Left renal pelvis (tissue), 4 donors: ENCODE measurements at regions not wholly inside any gene's neighbourhood (a gene's known extent, or its start where the extent isn't known, plus 50 kb on each side); places are given as distances from the start of the nearest gene placed in this dataset.
A peak's percentile ranks its signal among the peaks of the same experiment; 100 is the strongest.
"Not testable (repeated sequence)": the region's sequence is repeated elsewhere in the genome, so short reads cannot be mapped to it uniquely, and the experiment has no call there.

Experiments used
- DNase-seq, 4 donors: peaks; one replicate each; pipeline ENCODE4 v3.0.0-alpha.2; 2013; ENCODE audit warnings: low read depth in 4 of 4, low spot score in 3 of 4

- not testable (repeated sequence) for DNase-seq
These were observed 110.0 kb upstream of the ANKRD30BL start for GRCh38 chr2:132271794-132272193.

- no peak for DNase-seq
These were observed 111.0 kb upstream of the ANKRD30BL start for GRCh38 chr2:132272713-132273112.

DNA sequence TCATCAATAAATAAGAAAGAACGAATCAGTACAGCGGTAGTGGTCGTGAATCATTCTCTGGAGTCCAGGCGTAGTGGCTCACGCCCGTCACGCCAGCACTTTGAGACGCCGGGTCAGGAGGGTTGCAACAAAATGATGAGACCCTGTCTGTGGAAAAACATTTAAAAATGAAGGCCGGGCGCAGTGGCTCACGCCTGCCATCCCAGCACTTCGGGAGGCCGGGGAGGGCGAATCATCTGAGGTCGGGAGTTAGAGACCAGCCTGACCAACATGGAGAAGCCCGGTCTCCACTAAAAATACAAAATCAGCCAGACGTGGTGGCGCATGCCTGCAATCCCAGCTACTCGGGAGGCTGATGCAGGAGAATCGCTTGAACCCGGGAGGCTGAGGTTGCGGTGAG, 111.8 kb upstream of the ANKRD30BL start:
- not testable (repeated sequence) for DNase-seq

DNA sequence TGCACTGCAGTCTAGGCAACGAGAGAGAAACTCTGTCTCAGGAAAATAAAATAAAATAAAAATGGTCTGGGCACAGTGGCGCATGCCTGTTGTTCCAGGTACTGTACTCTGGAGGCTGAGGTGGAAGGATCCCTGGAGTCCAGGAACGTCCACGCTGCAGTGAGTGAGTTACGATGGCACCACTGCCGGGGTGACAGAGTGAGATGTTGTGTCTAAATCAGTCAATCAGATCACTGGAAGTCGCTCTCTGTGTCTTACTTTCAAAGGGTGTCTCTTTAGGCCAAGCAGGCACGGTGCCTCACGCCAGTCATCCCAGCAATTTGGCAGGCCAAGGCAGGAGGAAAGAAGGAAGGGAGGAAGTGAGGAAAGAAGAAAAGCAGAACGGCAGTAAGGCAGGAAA, 112.2 kb upstream of the ANKRD30BL start:
- DNase-seq = no peak

DNA sequence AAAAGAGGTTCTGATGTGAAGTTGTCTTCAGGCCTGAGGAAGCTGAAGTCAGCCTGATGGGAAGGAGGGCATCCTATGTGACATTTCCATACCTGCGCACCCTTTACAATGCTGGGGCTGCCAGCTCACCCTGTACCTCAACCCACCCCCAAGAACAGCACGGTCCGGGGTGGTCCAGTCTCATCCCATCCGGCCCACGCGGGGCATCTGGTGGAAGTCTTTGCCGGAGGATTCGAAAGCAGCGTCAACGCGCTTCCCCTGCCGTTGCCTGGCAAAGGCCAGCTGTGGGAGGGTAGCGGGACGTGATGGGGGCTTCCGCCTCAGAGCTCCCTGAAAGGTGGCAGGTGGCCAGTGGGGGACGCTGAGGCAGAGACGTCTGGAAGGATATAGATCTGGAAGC, 113.6 kb upstream of the ANKRD30BL start:
- DNase-seq = no peak

DNA sequence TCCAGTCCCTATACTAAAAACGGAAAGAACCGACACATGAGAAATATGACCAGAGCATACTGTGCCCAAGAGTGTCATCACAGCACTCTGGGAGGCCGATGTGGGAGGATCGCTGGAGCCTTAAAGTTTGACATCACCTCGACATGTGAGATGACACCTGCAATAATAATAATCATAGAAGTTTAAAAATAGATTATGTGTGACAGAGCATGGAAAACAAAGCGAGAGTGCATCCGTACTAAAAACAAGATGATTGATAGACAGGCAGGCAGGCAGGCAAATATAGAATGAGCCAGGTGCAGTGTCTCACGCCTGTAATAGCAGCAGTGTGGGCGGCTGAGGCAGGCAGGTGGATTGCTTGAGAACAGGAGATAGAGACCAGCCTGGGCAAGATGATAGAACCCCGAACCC, 114.8 kb upstream of the ANKRD30BL start:
- DNase-seq = no peak

GRCh38 chr2:132278267-132278666, 116.5 kb upstream of the ANKRD30BL start:
- DNase-seq = no peak

DNA sequence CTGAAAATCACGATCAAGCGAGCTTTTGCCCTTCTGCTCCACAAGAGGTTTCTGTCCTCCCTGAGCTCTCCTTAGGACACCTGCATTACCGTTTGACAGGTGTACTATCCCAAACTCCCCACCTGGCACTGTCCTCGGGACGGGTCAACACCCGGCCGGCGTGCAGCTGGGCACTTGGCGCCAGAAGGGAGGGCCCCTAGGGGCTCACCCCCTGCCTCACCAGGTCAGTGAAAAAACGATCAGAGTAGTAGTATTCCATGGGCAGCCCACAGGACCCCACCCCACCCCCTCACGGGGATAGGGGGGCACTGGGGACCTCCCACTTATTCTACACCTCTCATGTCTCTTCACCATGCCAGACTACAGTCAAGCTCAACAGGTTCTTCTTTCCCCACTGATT, 117.6 kb upstream of the ANKRD30BL start:
- DNase-seq = no peak

- DNase-seq = no peak
These were observed 118.3 kb upstream of the ANKRD30BL start for GRCh38 chr2:132279930-132280615.

GRCh38 chr2:132280912-132281311, 119.2 kb upstream of the ANKRD30BL start:
- DNase-seq = no peak

- not testable (repeated sequence) for DNase-seq
These were observed 120.4 kb upstream of the ANKRD30BL start for GRCh38 chr2:132282104-132282503.

DNA sequence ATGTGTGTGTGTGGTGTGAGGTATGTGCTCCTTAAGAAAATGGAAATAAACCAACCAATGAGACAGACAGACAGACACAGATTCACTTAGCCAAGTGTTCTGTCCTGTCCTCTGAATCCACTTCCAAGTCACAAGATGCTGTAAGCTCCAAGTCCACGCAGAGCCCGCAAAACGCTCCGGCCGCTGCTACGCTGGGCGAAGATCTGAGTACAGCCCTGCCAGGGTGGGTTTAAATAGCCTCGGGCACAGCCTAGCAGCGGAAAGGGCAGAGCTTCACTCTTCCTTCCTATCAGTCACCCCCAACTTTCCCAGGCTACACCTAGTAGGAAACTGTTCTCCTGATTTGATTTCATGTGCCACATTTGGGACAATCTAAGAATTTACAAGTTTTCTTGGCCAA, 121.2 kb upstream of the ANKRD30BL start:
- DNase-seq = no peak

- DNase-seq = not testable (repeated sequence)
These were observed 124.6 kb upstream of the ANKRD30BL start for GRCh38 chr2:132286289-132286911.

DNA sequence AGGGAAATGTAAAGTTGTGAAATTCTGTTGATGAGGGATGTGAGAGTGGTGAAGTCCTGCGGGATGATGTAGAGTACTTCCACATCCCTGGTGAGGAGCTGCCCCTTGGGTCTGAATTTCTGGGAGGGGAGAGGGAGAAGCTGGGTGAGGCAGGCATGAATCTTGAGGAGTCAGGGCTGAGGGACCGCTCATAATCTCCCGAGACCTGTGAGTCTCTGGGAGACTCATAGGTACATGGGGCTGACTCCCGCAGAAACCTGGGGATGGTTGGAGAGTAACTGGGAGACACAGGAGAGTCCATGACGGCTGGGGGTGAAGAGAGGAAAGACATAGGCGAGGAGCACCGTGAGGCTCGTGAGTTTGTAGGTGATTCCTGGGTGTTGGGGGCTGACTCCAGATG, 126.2 kb upstream of the ANKRD30BL start:
- DNase-seq = not testable (repeated sequence)

GRCh38 chr2:132289138-132289537, 127.4 kb upstream of the ANKRD30BL start:
- DNase-seq = not testable (repeated sequence)

- DNase-seq = not testable (repeated sequence)
These were observed 126.8 kb upstream of the GPR39 start for GRCh38 chr2:132289812-132290211.

GRCh38 chr2:132300592-132301378, 115.8 kb upstream of the GPR39 start:
- not testable (repeated sequence) for DNase-seq

DNA sequence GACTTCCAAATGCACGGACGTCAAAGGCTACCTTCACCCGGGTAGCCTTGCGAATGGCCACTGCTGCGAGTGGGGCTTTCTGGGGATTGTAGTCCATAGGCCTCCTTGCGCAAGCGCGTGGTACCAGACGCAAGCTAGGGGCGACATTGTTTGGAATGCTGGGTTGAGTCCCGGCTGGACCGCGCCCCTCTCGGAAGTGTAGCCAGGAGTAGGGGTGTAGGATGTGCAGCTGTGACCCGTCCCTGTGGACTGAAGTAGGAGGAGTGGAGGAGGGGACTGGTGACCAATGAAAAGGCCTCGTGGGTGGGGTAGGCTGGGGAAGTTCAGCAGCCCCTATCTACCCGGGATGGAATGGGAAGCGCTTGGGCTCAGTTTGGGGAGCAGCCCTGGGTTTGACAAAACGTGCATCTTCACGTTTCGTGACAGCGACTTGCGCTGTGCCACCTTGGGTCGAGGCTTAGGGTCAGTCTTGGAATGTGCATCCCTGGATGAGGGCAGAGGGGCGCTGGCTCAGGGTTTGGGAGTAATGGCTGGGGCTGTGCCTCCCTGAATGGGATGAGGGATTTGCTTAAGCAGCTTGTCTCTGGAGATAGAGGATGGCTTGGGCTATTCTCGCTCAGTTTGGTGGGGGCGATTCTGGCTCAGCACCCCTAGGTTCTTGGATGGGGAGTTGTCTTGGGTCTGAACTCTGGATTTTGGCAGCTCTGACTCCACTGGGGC, 111.8 kb upstream of the GPR39 start:
- peak; percentile 33 to 64 (median 56) for DNase-seq

DNA sequence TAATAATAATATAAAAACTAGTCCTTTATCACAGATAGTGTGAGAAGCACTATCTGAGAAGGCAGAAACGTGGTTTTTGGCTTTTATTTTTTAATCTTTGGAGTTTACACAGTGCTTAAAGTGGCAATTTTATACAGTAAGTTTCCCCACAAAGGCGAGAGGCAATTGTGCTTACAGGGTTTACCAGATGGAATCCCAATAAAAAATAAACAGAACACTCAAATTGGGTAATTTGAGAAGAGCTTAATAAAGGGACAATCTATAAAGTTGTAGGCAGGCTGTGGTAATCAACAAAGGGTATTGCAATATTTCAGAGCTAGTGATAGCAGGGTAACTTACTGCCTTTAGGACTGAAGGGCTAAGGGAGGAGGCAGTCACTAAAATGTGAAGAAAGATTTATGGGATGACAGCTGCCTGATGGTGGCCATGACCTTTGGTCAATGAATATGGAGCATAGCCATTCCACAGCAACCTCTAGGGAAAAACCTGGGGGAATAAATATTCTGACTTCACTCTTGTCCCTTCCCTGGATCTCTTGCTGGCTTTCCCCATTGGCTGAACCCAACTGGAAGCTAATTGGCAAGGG, 108.9 kb upstream of the GPR39 start:
- DNase-seq = not testable (repeated sequence)

GRCh38 chr2:132309203-132309602, 107.4 kb upstream of the GPR39 start:
- not testable (repeated sequence) for DNase-seq

DNA sequence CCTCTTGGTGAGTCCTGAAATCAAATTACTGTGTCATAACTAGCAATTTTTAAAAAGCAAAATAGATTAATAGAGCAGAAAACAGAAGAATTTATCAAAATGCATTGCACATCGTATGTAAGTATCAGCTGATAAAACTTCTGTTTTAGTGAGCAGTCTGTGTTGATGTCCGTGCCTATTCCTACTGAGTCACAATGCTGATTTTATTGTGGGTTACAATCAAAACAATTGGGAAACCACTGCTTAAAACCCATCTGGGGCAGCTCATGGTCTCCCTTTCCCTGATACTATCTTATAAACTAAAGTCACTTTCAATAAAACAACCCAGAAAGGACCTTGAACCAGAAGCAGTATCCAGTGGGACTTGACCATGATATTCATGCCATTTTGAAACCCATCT, 101.1 kb upstream of the GPR39 start:
- not testable (repeated sequence) for DNase-seq
